ENCODE measurements at regions not wholly inside any gene's neighbourhood (a gene's known extent, or its start where the extent isn't known, plus 50 kb on each side); places are given as distances from the start of the nearest gene placed in this dataset.

- no peak overlapping the region for H3K9ac ChIP-seq (ENCODE audit: low read depth in 1 of 2, low read length in 2 of 2)
- H3K36me3 ChIP-seq (ENCODE audit: control insufficient read depth in 2 of 2, insufficient read depth in 2 of 2, low read length in 2 of 2) = no peaks in the 10 kb centered on the region
- no peaks in the 10 kb centered on the region for H3K27me3 ChIP-seq (ENCODE audit: control insufficient read depth in 2 of 2, insufficient read depth in 2 of 2, low read length in 2 of 2)
- no peak overlapping the region for H3K27ac ChIP-seq (ENCODE audit: low read depth in 2 of 2, low read length in 2 of 2)
- H3K4me3 ChIP-seq (ENCODE audit: low read length in 2 of 2) = no peak overlapping the region
- peaks cover 0 to 2% of the 10 kb centered on the region in 2 donors for H3K9me3 ChIP-seq (ENCODE audit: control insufficient read depth in 2 of 2, low read length in 2 of 2)
- H3K4me1 ChIP-seq (ENCODE audit: control insufficient read depth in 2 of 2, insufficient read depth in 2 of 2, low read length in 2 of 2) = no peaks in the 10 kb centered on the region
Observed at GRCh38 chr22:47259990-47260389, 497.5 kb downstream of the TBC1D22A start.

GRCh38 chr22:47259049-47259448 is 496.6 kb downstream of the TBC1D22A start:
- no peaks in the 10 kb centered on the region for H3K4me1 ChIP-seq (ENCODE audit: control insufficient read depth in 2 of 2, insufficient read depth in 2 of 2, low read length in 2 of 2)
- no peak overlapping the region for H3K4me3 ChIP-seq (ENCODE audit: low read length in 2 of 2)
- no peak overlapping the region for H3K9ac ChIP-seq (ENCODE audit: low read depth in 1 of 2, low read length in 2 of 2)
- no peaks in the 10 kb centered on the region for H3K9me3 ChIP-seq (ENCODE audit: control insufficient read depth in 2 of 2, low read length in 2 of 2)
- no peaks in the 10 kb centered on the region for H3K27me3 ChIP-seq (ENCODE audit: control insufficient read depth in 2 of 2, insufficient read depth in 2 of 2, low read length in 2 of 2)
- H3K27ac ChIP-seq (ENCODE audit: low read depth in 2 of 2, low read length in 2 of 2) = no peak overlapping the region
- H3K36me3 ChIP-seq (ENCODE audit: control insufficient read depth in 2 of 2, insufficient read depth in 2 of 2, low read length in 2 of 2) = no peaks in the 10 kb centered on the region

DNA sequence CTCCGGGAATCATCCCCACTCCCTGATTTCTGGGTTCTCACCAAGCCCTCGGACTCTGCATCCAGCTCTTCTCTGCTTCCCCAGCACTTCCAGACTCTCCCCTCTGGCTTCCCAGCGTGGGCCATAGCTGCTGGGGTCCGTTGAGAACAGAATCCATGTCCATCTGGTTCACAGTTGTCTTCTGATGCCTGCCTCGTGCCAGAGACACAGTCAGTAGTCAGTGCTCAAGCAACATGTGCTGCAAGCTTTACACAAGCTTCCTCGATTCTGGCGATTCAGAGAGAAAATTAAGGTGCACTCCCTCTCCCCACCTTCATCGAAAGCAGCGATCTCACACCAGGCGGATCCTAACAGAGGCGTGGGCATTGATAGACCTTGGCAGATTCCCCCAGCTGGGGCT is 495.5 kb downstream of the TBC1D22A start:
- H3K9me3 ChIP-seq (ENCODE audit: control insufficient read depth in 2 of 2, low read length in 2 of 2) = no peaks in the 10 kb centered on the region
- no peak overlapping the region for H3K27ac ChIP-seq (ENCODE audit: low read depth in 2 of 2, low read length in 2 of 2)
- H3K9ac ChIP-seq (ENCODE audit: low read depth in 1 of 2, low read length in 2 of 2) = no peak overlapping the region
- no peaks in the 10 kb centered on the region for H3K4me1 ChIP-seq (ENCODE audit: control insufficient read depth in 2 of 2, insufficient read depth in 2 of 2, low read length in 2 of 2)
- no peaks in the 10 kb centered on the region for H3K27me3 ChIP-seq (ENCODE audit: control insufficient read depth in 2 of 2, insufficient read depth in 2 of 2, low read length in 2 of 2)
- no peaks in the 10 kb centered on the region for H3K36me3 ChIP-seq (ENCODE audit: control insufficient read depth in 2 of 2, insufficient read depth in 2 of 2, low read length in 2 of 2)
- no peak overlapping the region for H3K4me3 ChIP-seq (ENCODE audit: low read length in 2 of 2)

DNA sequence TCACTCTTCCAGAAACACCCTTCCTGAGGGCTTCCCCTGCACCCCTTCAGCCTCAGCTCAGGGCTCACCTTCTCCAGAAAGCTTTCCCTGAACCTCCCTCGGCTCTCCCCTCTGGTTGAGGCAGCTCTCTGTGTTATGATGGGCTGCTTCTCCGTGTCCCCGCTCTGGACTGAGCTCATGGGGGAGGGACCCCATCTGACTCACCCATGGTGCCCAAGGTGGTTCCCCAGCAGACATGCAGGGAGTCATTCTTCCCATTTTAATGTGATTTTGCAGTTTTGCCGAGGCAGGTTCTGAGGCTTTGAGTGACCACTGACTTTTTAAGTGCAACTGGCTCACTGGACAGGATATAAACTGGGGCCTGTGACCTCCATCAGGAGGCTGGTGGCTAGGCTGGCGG is 495.1 kb downstream of the TBC1D22A start:
- H3K4me1 ChIP-seq (ENCODE audit: control insufficient read depth in 2 of 2, insufficient read depth in 2 of 2, low read length in 2 of 2) = no peaks in the 10 kb centered on the region
- no peak overlapping the region for H3K4me3 ChIP-seq (ENCODE audit: low read length in 2 of 2)
- H3K27me3 ChIP-seq (ENCODE audit: control insufficient read depth in 2 of 2, insufficient read depth in 2 of 2, low read length in 2 of 2) = no peaks in the 10 kb centered on the region
- no peak overlapping the region for H3K9ac ChIP-seq (ENCODE audit: low read depth in 1 of 2, low read length in 2 of 2)
- no peak overlapping the region for H3K27ac ChIP-seq (ENCODE audit: low read depth in 2 of 2, low read length in 2 of 2)
- H3K36me3 ChIP-seq (ENCODE audit: control insufficient read depth in 2 of 2, insufficient read depth in 2 of 2, low read length in 2 of 2) = no peaks in the 10 kb centered on the region
- H3K9me3 ChIP-seq (ENCODE audit: control insufficient read depth in 2 of 2, low read length in 2 of 2) = no peaks in the 10 kb centered on the region

DNA sequence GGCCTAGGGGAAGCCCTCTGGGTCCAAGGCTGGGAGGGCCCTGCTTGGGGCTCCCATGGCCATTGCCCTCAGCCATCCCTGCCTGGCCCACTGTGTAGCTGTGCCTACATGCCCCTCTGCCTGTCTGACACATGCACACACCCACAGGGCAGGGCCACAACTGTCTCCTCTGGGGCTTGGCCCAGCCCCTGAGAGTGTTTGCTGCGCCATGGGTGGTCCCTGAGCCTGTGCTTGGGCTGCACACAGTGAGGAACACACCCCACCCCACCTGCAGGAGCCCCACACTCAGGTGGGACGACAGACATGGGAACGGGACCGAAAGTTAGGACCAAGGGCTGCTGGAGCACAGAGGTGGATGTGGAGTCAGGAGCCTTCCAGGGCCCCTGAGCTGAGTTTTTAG is 489.5 kb downstream of the TBC1D22A start:
- Histone ChIP-seq H3K27ac (ENCODE audit: low read depth in 2 of 2, low read length in 2 of 2) (no peak overlapping the region), H3K4me3 (ENCODE audit: low read length in 2 of 2) (no peak overlapping the region), H3K9me3 (ENCODE audit: control insufficient read depth in 2 of 2, low read length in 2 of 2) (no peaks in the 10 kb centered on the region), H3K36me3 (ENCODE audit: control insufficient read depth in 2 of 2, insufficient read depth in 2 of 2, low read length in 2 of 2) (no peaks in the 10 kb centered on the region), H3K27me3 (ENCODE audit: control insufficient read depth in 2 of 2, insufficient read depth in 2 of 2, low read length in 2 of 2) (no peaks in the 10 kb centered on the region), H3K4me1 (ENCODE audit: control insufficient read depth in 2 of 2, insufficient read depth in 2 of 2, low read length in 2 of 2) (no peaks in the 10 kb centered on the region), H3K9ac (ENCODE audit: low read depth in 1 of 2, low read length in 2 of 2) (no peak overlapping the region)

DNA sequence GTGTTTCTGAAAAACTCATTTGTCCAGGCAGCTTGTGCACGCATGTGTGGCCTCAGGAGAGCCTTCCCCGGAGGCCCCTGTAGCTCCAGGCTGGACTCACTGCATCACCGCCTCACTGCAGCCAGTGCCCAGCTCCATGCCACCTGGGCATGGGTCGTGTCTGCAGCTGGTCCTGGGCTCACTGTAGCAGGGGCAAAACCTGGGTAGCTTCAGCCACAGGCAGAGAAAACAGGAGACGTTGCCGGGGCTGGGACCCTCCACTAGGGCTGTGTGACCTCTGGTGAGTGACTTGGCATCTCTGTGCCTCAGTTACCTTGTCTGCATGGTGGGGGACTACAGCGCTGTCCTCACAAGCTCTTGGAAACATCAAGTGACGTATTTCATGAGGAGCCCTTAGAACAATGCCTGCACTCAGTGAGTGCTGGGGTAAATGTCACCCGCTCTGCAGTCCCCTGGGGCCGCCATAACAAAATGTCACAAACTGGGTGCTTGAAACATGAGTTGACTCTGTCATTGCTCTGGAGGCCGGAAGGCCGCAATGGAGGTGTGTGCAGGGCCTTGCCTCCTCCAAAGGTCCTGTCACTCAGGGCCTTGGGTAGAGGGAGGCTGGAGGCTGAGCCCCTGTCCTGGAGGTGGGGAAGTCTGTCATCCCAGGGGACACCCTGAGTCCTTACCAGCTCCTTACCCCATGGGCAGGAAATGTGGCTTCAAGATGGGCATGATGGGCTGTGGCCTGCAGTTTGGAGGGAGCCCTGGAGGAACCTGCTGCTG is 488.7 kb downstream of the TBC1D22A start:
- H3K36me3 ChIP-seq (ENCODE audit: control insufficient read depth in 2 of 2, insufficient read depth in 2 of 2, low read length in 2 of 2) = no peaks in the 10 kb centered on the region
- no peaks in the 10 kb centered on the region for H3K27me3 ChIP-seq (ENCODE audit: control insufficient read depth in 2 of 2, insufficient read depth in 2 of 2, low read length in 2 of 2)
- no peaks in the 10 kb centered on the region for H3K9me3 ChIP-seq (ENCODE audit: control insufficient read depth in 2 of 2, low read length in 2 of 2)
- no peaks in the 10 kb centered on the region for H3K4me1 ChIP-seq (ENCODE audit: control insufficient read depth in 2 of 2, insufficient read depth in 2 of 2, low read length in 2 of 2)
- no peak overlapping the region for H3K27ac ChIP-seq (ENCODE audit: low read depth in 2 of 2, low read length in 2 of 2)
- H3K4me3 ChIP-seq (ENCODE audit: low read length in 2 of 2) = no peak overlapping the region
- H3K9ac ChIP-seq (ENCODE audit: low read depth in 1 of 2, low read length in 2 of 2) = no peak overlapping the region

GRCh38 chr22:47249370-47249928 is 487.0 kb downstream of the TBC1D22A start:
- H3K4me3 ChIP-seq (ENCODE audit: low read length in 2 of 2) = no peak overlapping the region
- no peak overlapping the region for H3K9ac ChIP-seq (ENCODE audit: low read depth in 1 of 2, low read length in 2 of 2)
- H3K36me3 ChIP-seq (ENCODE audit: control insufficient read depth in 2 of 2, insufficient read depth in 2 of 2, low read length in 2 of 2) = no peaks in the 10 kb centered on the region
- H3K9me3 ChIP-seq (ENCODE audit: control insufficient read depth in 2 of 2, low read length in 2 of 2) = no peaks in the 10 kb centered on the region
- no peaks in the 10 kb centered on the region for H3K27me3 ChIP-seq (ENCODE audit: control insufficient read depth in 2 of 2, insufficient read depth in 2 of 2, low read length in 2 of 2)
- H3K27ac ChIP-seq (ENCODE audit: low read depth in 2 of 2, low read length in 2 of 2) = no peak overlapping the region
- H3K4me1 ChIP-seq (ENCODE audit: control insufficient read depth in 2 of 2, insufficient read depth in 2 of 2, low read length in 2 of 2) = no peaks in the 10 kb centered on the region

DNA sequence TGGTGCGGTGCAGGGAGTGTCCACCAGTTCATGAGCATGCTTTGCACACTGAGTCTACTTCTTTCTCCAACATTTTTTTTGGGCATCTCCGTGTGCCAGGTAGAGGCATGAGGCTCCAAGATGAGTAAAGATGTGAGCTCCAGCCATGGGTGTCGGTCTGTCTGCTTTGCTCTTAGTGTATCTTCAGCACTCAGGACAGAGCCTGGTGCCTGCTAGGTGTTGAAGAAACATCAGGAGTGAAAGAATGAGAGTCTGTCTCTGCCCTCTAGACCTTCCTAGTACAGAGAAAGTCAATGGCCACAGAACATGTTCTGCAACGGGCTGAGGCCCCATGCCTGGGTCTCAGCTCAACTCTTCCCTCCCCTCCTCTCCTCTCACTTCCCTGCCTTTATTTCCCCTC is 486.5 kb downstream of the TBC1D22A start:
- Histone ChIP-seq H3K27ac (ENCODE audit: low read depth in 2 of 2, low read length in 2 of 2) (no peak overlapping the region), H3K36me3 (ENCODE audit: control insufficient read depth in 2 of 2, insufficient read depth in 2 of 2, low read length in 2 of 2) (no peaks in the 10 kb centered on the region), H3K9me3 (ENCODE audit: control insufficient read depth in 2 of 2, low read length in 2 of 2) (no peaks in the 10 kb centered on the region), H3K4me1 (ENCODE audit: control insufficient read depth in 2 of 2, insufficient read depth in 2 of 2, low read length in 2 of 2) (no peaks in the 10 kb centered on the region), H3K4me3 (ENCODE audit: low read length in 2 of 2) (no peak overlapping the region), H3K27me3 (ENCODE audit: control insufficient read depth in 2 of 2, insufficient read depth in 2 of 2, low read length in 2 of 2) (no peaks in the 10 kb centered on the region), H3K9ac (ENCODE audit: low read depth in 1 of 2, low read length in 2 of 2) (no peak overlapping the region)

DNA sequence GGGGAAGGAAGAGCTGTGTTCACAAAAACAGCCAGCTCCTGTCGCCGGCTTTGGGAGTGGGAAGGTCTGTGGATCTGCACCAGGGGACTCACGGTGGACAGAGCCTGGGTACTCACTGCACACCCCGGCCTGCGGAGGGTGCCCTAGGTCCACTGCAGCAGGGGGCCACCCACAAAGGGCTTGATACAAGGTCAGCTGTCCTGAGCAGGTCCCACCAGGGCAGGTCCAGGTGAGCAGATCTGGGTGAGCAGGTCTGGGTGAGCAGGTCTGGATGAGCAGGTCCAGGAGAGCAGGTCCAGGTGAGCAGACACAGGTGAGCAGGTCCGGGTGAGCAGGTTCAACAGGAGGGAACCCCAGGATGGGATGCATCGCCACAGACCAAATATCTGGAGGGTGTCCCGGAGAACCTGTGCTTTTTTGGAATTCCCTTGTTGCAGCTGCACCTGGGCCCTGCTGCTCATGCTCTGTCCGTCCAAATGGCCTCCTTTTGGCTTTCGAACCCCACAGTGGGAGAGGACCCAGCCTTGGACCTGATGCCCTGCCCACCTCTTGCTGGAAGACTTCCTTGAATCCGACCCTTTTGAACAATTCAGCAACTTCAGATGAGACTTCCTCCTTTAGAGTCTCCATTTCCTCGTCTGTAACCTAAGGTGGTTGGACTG is 485.3 kb downstream of the TBC1D22A start:
- Histone ChIP-seq H3K9me3 (ENCODE audit: control insufficient read depth in 2 of 2, low read length in 2 of 2) (no peaks in the 10 kb centered on the region), H3K27me3 (ENCODE audit: control insufficient read depth in 2 of 2, insufficient read depth in 2 of 2, low read length in 2 of 2) (no peaks in the 10 kb centered on the region), H3K27ac (ENCODE audit: low read depth in 2 of 2, low read length in 2 of 2) (no peak overlapping the region), H3K4me1 (ENCODE audit: control insufficient read depth in 2 of 2, insufficient read depth in 2 of 2, low read length in 2 of 2) (no peaks in the 10 kb centered on the region), H3K9ac (ENCODE audit: low read depth in 1 of 2, low read length in 2 of 2) (no peak overlapping the region), H3K4me3 (ENCODE audit: low read length in 2 of 2) (no peak overlapping the region), H3K36me3 (ENCODE audit: control insufficient read depth in 2 of 2, insufficient read depth in 2 of 2, low read length in 2 of 2) (no peaks in the 10 kb centered on the region)

DNA sequence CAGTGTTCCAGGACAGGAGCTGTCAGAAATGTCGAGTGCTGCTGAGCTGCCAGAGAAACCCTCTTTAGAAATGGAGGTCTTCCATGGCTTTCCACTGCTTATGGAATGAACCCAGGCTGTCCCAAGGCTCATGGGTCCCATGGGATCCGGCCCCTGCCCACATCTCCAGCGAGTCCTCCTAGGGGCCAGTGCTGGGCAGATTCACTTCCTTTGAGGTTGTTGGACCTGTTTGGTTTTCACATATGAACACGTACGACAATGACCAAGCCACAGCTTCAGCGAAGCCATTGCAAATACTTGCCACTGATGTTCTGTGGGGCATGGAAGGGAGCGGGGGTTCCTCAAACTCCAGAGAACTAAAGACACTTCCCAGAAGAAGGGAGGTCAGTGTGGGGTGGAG is 483.3 kb downstream of the TBC1D22A start:
- Histone ChIP-seq H3K9ac (ENCODE audit: low read depth in 1 of 2, low read length in 2 of 2) (no peak overlapping the region), H3K27me3 (ENCODE audit: control insufficient read depth in 2 of 2, insufficient read depth in 2 of 2, low read length in 2 of 2) (no peaks in the 10 kb centered on the region), H3K9me3 (ENCODE audit: control insufficient read depth in 2 of 2, low read length in 2 of 2) (no peaks in the 10 kb centered on the region), H3K27ac (ENCODE audit: low read depth in 2 of 2, low read length in 2 of 2) (no peak overlapping the region), H3K4me1 (ENCODE audit: control insufficient read depth in 2 of 2, insufficient read depth in 2 of 2, low read length in 2 of 2) (no peaks in the 10 kb centered on the region), H3K36me3 (ENCODE audit: control insufficient read depth in 2 of 2, insufficient read depth in 2 of 2, low read length in 2 of 2) (no peaks in the 10 kb centered on the region), H3K4me3 (ENCODE audit: low read length in 2 of 2) (no peak overlapping the region)
